ENCODE measurements at regions not wholly inside any gene's neighbourhood (a gene's known extent, or its start where the extent isn't known, plus 50 kb on each side); places are given as distances from the start of the nearest gene placed in this dataset.

DNA sequence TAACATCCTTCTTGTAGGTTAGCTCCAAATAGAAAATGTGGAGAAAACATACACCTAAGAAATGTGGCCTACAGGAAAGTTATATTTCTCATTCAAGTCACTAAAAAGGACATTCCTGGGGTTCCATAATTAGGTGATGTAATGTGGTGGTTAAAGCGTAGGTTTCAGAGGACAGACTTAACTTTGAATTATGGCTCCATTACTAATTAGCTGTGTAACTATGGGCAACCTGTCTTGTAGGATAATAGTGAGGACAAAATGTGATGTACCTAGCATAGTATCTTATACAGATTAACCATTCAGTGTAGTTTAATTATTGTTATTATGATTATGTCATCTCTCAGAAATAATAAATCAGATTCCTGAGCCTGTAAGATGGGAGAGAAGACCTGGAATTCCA, 602.5 kb downstream of the TSN start:
- H3K9me3 ChIP-seq (replicated peaks; ENCODE audit: control insufficient read depth, insufficient read depth, low read depth, low read length), result no peaks in the 10 kb centered on the region
- no peak for TF ChIP-seq HCFC1 (IDR thresholded peaks at IDR 0.05; ENCODE audit: low read depth, low read length)
- TF ChIP-seq ZNF224 (CRISPR knock-in tag; IDR thresholded peaks at IDR 0.05), result no peak
- no peak for TF ChIP-seq RAD21 (CRISPR knock-in tag; conservative IDR thresholded peaks at IDR 0.05 in 1 of 2, IDR thresholded peaks at IDR 0.05 in 1 of 2)
- TF ChIP-seq ZFP91 (CRISPR knock-in tag; IDR thresholded peaks at IDR 0.05), result no peak
- no peak for TF ChIP-seq TSC22D4 (tag; IDR thresholded peaks at IDR 0.05)
- no peak for TF ChIP-seq XRCC5 (IDR thresholded peaks at IDR 0.05; ENCODE audit: low read depth, low read length)
- WGBS (ENCODE audit: insufficient coverage, low coverage, missing lambda C conversion rate), result 0% methylated on average over 1 of the region's 1 CpG
- no peaks in the 10 kb centered on the region for H3K27me3 ChIP-seq (ENCODE audit: control insufficient read depth in 2 of 2, insufficient read depth in 2 of 2, low read length in 2 of 2)
- no peak for DNase-seq (ENCODE audit: extremely low read depth in 1 of 4, low spot score in 3 of 4)
- intact Hi-C loops (cut with micrococcal nuclease) (no loop called here), in situ Hi-C loops (cut with MboI) (no loop called here)
- no peak overlapping the region for H3K9ac ChIP-seq (ENCODE audit: insufficient read depth in 1 of 2, low read depth in 2 of 2, low read length in 2 of 2)
- POLR2A ChIA-PET, result no interaction called here
- no peaks in the 10 kb centered on the region for H3K79me2 ChIP-seq (ENCODE audit: control insufficient read depth, insufficient read depth, low read length)
- no peak overlapping the region for H2AFZ ChIP-seq (ENCODE audit: low read depth, low read length)
- no peak overlapping the region for H3K27ac ChIP-seq (ENCODE audit: extremely low read depth, low read depth, low read length)
- no peak overlapping the region for H3K4me2 ChIP-seq (ENCODE audit: insufficient read depth, low read length)
- H3K36me3 ChIP-seq (ENCODE audit: control insufficient read depth, insufficient read depth, low read length), result no peaks in the 10 kb centered on the region
- no peak for ATAC-seq
- no peak overlapping the region for H3K4me3 ChIP-seq
- no TSS peak for BruUV-seq (replicated peaks)
- H3K9me1 ChIP-seq (ENCODE audit: control insufficient read depth, insufficient read depth, low read length), result no peaks in the 10 kb centered on the region
- CTCF ChIA-PET (ENCODE audit: low intra/inter-chr PET ratio), result no interaction called here
- no peaks in the 10 kb centered on the region for H3K4me1 ChIP-seq (replicated peaks in 1 of 2; ENCODE audit: control insufficient read depth in 2 of 2, insufficient read depth in 2 of 2, low read length in 2 of 2)
- no peaks in the 10 kb centered on the region for H4K20me1 ChIP-seq (replicated peaks; ENCODE audit: control insufficient read depth, insufficient read depth, low read length)
- no peak for FAIRE-seq
